NCI-H774 (cell line): ENCODE measurements at regions not wholly inside any gene's neighbourhood (a gene's known extent, or its start where the extent isn't known, plus 50 kb on each side); places are given as distances from the start of the nearest gene placed in this dataset.

Source experiments
- DNase-seq: peaks from one replicate; lab custom pipeline; 2025; lab: John Stamatoyannopoulos, UW

GRCh38 chr21:25375675-25376074 is 231.6 kb downstream of the MRPL39 start:
- no peak for DNase-seq

DNA sequence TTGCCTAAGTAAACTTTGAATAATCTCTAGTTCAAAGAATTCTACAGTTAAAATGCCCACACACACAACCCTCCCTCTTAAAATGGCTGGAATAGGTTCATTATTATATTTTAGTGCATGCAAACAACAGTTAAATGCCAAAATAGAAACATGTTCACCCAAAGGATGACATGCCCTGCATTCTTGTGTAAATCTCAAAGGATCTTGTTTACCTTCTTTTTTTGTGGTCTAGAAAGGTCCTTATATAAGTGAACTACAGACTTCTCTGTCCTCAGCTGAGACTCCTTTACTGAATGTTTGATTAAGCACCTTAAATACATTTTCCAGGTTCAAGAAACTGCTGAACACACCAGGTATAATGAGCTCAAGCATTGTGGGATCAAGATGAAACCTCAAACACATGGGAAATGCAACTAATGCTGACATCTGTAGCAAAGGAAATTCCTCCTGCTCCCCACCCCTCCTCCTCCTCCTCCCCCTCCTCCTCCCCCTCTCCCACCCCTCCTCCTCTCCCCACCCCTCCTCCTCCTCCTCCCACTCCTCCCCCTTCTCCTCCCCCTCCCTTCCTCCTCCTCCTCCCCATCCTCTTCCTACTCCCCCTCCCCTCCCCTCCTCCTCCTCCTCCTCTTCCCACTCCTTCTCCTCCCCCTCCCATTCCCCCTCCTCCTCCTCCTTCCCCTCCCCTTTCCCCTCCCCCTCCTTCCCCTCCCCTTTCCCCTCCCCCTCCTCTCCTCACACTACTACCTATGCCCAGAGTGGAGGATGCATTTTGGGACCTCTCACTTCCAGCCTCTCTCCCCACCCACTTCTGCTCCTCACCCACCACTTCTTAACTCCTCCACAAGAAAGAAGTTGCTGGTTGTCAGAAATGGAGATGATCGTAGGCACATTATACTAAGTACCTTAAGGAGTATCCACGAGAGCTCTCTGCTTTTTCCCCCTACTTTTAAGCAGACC is 233.9 kb downstream of the MRPL39 start:
- DNase-seq, result no peak

GRCh38 chr21:25371841-25372425 is 235.3 kb downstream of the MRPL39 start:
- DNase-seq, result no peak

DNA sequence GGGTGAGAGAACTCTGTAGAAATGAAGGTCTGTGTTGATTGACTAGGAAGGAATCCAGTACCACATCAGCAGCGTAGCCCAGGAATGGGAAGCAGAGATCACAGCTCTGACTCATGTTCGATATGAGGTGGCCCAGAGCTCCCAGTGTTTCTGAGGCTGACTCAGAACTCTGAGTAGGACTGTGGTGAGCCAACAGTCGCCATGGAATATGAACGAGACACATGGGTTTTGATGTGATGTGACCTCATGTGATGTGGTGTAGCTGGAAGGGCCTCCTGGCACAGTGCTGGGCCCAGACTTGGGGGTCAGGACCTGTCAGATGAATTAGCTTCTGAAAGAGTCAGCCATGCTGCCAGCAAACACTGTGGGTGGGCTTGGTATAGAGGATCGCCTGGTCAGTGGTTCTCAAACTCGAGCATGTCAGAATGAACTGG is 237.0 kb downstream of the MRPL39 start:
- DNase-seq, result no peak

DNA sequence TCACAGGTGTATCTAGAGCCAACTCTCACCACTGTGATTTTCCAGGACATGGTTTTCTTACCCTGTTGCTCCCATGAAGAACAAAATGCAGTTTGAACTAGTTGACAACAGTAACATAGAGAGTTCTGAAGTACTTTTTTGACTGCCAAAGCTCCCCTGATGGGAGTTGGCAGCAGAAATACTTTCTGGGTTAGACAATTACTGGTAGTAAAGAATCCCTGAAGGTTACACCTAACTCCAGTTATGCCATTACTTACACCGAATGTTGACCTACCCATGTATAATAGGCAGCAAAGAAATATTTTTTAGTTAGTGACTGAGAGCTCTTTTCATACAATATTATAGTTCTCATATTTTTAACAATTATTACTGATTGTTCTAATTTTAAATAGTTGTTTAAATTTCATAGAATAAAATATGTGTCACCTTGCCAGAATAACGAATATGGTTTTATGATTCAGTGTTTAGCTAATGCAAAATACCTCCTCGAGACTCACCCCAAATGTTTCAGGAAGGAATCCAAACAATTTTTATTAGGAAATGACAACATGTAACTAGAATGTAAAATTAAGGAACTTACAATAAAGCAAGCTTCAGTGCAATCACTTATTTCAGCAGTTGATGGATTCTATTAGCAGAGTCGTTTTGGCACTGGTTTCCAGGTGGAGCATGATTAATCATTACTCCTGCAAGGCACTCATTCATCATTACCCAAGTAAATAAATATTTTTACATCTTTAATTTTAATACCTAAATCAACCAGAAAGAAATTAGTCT is 237.6 kb downstream of the MRPL39 start:
- DNase-seq, result no peak

DNA sequence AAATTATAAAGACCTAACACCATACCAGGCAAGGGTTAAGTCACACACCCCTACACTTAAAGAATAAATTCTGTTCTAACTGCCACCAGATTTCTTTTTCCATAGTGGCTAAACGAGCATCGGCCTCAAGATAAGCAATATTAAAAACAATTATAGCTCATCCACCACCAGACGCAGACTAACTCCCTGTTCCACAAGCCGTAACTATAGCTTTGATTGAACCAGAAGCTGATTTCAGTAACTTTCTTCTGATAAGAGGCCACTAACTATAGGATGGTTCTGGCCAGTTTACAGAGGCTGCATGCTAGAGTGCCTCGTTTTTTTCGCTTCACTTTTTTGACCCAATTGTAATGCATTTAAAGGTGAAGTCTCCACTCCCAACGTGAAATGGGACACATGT is 238.8 kb downstream of the MRPL39 start:
- no peak for DNase-seq

- no peak for DNase-seq
These were observed 241.2 kb downstream of the MRPL39 start for GRCh38 chr21:25366116-25366515.

GRCh38 chr21:25362375-25363267 is 244.7 kb downstream of the MRPL39 start:
- no peak for DNase-seq

- no peak for DNase-seq
These were observed 245.5 kb downstream of the MRPL39 start for GRCh38 chr21:25361765-25362164.

GRCh38 chr21:25361097-25361496 is 246.2 kb downstream of the MRPL39 start:
- no peak for DNase-seq

- DNase-seq, result no peak
These were observed 246.7 kb downstream of the MRPL39 start for GRCh38 chr21:25360593-25360992.

- DNase-seq, result no peak
These were observed 247.6 kb downstream of the MRPL39 start for GRCh38 chr21:25359724-25360123.

GRCh38 chr21:25350056-25350455 is 257.2 kb downstream of the MRPL39 start:
- no peak for DNase-seq

DNA sequence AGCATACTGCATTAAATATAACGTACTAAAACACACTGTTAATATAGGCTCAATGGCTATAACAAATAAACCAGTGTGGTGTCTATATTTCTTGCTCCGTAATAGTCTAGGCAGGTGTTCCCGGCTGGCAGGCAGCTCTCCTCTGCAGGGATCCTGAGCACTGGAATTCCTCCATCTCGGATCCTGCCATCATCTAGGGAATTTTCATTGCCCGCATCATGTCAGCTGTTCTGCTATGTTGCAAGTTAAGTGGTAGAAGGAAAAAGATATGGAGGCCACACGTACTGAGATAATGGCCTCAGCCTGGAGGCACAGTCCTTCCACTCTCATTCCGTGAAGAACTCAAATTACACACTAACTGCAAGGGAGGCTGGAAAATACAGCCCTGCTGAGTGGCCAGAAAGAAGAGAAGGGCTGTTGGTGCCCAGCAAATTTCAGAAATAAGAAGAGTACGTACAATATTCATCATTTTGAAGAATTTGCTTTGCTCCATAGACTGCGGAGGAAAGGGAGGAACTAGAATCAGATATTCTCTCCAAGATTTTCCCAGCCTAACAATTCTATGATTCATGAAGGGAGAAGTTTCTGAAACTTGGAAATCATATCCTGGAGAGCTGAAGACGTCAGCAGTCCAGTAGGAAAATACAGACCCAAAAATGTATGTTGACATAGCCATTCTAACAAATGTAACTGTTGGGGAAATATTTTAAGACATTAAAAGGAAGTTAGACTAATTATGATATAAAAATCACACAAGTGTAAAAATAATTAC is 263.3 kb downstream of the MRPL39 start:
- DNase-seq, result no peak

- DNase-seq, result no peak
These were observed 264.5 kb downstream of the MRPL39 start for GRCh38 chr21:25342816-25343215.

- no peak for DNase-seq
These were observed 265.3 kb downstream of the MRPL39 start for GRCh38 chr21:25341981-25342380.

DNA sequence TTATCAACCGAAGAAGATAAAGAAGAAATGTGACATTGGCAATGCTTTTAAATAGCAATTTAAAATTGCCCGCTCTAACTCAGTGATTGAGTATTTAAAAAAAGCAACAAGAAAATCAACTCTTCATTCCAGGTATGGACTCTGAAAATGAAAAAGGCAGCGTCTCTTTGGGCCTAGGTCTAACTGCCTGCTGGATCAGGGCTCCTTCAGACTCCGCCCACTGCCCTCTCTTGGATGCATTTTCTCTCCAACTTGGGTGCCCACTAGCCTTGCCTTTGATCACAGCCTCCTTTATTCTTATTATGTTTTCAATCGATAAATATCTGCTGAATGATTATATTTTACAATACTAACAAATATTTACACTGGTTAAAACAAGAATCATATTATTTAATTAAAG is 268.9 kb downstream of the MRPL39 start:
- DNase-seq, result no peak

- DNase-seq, result no peak
These were observed 273.1 kb downstream of the MRPL39 start for GRCh38 chr21:25334046-25334730.

DNA sequence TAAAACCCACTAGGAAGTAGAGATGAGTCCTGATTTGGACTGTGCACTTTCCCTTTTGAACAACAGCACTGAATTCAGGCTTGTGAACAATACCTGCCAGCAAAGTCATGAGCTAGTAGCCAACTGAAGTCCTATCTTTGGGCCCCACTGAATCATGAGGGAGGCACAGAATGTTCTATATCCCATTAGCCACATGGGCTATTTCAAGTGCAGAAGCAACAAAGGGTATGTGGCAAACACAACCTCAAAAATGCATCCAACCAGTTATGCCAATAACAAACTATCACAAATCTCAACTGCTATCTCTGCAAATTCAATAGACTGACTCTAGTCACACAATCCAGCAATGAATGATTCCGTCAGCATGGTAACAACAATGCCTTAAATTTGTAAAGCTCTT is 276.0 kb downstream of the MRPL39 start:
- no peak for DNase-seq

- no peak for DNase-seq
These were observed 277.0 kb downstream of the MRPL39 start for GRCh38 chr21:25330266-25330665.
